A673 (cell line): ENCODE measurements at regions not wholly inside any gene's neighbourhood (a gene's known extent, or its start where the extent isn't known, plus 50 kb on each side); places are given as distances from the start of the nearest gene placed in this dataset.

Experiments used
- EZH2 ChIP-seq: fragments of 200-600 bp; sonication (generic); IDR thresholded peaks from 2 replicates; pipeline ENCODE4 v1.6.1; 2017; ENCODE audit warnings: borderline replicate concordance, low read depth, mild to moderate bottlenecking, mixed read lengths, antibody characterized with exemption, low read length; ENCODE audit not compliant: poor library complexity, severe bottlenecking
- TF ChIP-seq, protein P1 (sequence below): fragments of 300-800, 200-600 bp; sonication (generic); conservative IDR thresholded peaks from 2 replicates; pipeline ENCODE4 v1.5.1; 2017; ENCODE audit warnings: low read depth, mild to moderate bottlenecking, antibody characterized with exemption, low read length, moderate library complexity, mixed read lengths

DNA sequence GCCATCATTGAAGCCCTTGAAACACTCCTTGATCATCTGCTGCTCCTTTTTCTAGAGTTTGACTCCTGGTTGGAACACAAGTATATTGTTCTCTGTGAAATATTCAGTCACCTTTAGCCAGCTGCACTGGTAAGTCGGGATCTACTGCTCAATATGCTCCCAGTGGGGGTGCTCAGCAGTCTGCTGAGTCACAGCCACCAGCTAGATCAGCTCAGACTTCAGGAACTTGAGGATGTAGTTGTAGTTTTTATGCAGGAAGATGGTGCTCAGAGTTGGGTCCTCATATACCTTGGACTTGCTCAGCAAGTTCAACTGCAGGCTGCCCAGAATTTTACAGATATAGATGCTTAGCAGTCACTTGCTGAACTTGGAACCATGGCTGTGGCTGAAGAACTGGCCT lies 202.5 kb upstream of the RPL34 start:
- TF ChIP-seq, protein P1, sequence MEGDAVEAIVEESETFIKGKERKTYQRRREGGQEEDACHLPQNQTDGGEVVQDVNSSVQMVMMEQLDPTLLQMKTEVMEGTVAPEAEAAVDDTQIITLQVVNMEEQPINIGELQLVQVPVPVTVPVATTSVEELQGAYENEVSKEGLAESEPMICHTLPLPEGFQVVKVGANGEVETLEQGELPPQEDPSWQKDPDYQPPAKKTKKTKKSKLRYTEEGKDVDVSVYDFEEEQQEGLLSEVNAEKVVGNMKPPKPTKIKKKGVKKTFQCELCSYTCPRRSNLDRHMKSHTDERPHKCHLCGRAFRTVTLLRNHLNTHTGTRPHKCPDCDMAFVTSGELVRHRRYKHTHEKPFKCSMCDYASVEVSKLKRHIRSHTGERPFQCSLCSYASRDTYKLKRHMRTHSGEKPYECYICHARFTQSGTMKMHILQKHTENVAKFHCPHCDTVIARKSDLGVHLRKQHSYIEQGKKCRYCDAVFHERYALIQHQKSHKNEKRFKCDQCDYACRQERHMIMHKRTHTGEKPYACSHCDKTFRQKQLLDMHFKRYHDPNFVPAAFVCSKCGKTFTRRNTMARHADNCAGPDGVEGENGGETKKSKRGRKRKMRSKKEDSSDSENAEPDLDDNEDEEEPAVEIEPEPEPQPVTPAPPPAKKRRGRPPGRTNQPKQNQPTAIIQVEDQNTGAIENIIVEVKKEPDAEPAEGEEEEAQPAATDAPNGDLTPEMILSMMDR, result no peak
- no peak for TF ChIP-seq EZH2
